ENCODE measurements at regions not wholly inside any gene's neighbourhood (a gene's known extent, or its start where the extent isn't known, plus 50 kb on each side); places are given as distances from the start of the nearest gene placed in this dataset.

- DNase-seq, result no peak
Observed at GRCh38 chr19:32165141-32165540, 180.3 kb upstream of the ZNF507 start.

GRCh38 chr19:32165750-32166149, 179.7 kb upstream of the ZNF507 start:
- DNase-seq, result no peak

- no peak for DNase-seq
Observed at GRCh38 chr19:32166238-32166637, 179.2 kb upstream of the ZNF507 start.

- no peak for DNase-seq
Observed at GRCh38 chr19:32168111-32168510, 177.3 kb upstream of the ZNF507 start.

- DNase-seq, result no peak
Observed at GRCh38 chr19:32168606-32169005, 176.8 kb upstream of the ZNF507 start.

- DNase-seq, result no peak
Observed at GRCh38 chr19:32171719-32172151, 173.7 kb upstream of the ZNF507 start.

- DNase-seq, result no peak
Observed at GRCh38 chr19:32172566-32173160, 172.7 kb upstream of the ZNF507 start.

- no peak for DNase-seq
Observed at GRCh38 chr19:32173836-32174235, 171.6 kb upstream of the ZNF507 start.

GRCh38 chr19:32174386-32175113, 170.9 kb upstream of the ZNF507 start:
- no peak for DNase-seq

- no peak for DNase-seq
Observed at GRCh38 chr19:32176591-32176990, 168.8 kb upstream of the ZNF507 start.

- no peak for DNase-seq
Observed at GRCh38 chr19:32177686-32178085, 167.7 kb upstream of the ZNF507 start.

GRCh38 chr19:32178401-32178800, 167.0 kb upstream of the ZNF507 start:
- DNase-seq, result no peak

- no peak for DNase-seq
Observed at GRCh38 chr19:32178956-32179355, 166.5 kb upstream of the ZNF507 start.

- DNase-seq, result no peak
Observed at GRCh38 chr19:32181216-32181920, 164.0 kb upstream of the ZNF507 start.

GRCh38 chr19:32186542-32187330, 158.7 kb upstream of the ZNF507 start:
- DNase-seq, result no peak

GRCh38 chr19:32188921-32189320, 156.5 kb upstream of the ZNF507 start:
- DNase-seq, result no peak

GRCh38 chr19:32189956-32190706, 155.3 kb upstream of the ZNF507 start:
- DNase-seq, result no peak

- DNase-seq, result no peak
Observed at GRCh38 chr19:32191921-32192320, 153.5 kb upstream of the ZNF507 start.

- DNase-seq, result no peak
Observed at GRCh38 chr19:32195706-32196610, 149.5 kb upstream of the ZNF507 start.

All from hypothalamus (tissue), 51 donors.